ENCODE measurements at regions not wholly inside any gene's neighbourhood (a gene's known extent, or its start where the extent isn't known, plus 50 kb on each side); places are given as distances from the start of the nearest gene placed in this dataset.

DNA sequence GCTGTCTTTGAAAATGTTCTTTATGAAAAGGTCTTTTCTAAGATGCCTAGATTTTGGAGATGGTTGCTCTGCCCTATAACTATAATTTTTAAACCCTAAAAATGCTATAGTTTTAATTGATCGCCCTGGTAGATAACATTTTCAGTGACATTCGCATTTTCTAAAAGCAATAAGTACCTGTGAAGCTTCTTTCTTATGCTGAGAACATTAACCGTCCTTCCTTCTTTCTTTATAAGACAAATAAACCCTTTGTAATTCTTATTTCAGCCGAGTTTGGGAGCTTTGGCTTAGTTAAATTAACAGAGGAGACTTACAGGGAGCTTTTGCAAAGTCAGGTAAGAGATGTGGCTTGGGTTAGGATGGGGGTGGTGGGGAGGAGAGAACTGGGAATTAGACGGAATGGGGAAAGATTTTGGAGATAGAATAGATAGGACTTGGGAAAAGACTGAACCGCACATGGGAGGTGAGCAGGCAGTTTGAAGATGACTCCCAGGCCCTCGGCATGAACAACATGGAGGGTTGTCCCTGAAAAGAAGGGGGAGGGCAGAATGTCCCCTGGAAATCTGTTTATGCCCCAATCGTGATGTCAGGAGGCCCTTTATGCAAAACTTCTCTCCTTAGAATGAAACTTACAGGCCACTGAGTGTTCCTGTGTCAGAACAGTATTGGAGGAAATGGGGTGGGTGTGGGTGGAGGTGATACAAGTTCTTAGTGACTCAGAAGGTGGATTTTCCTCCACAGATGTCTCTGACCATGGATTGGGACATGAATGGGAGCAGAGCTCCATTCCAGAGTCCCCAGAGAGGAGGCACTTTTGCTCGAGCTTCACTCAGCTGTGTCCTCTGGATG, 76.2 kb upstream of the LARS2 start:
- ATAC-seq = no peak
- DNase-seq = no peak
- Histone ChIP-seq H3K27ac (no peak overlapping the region), H3K4me1 (no peaks in the 10 kb centered on the region), H3K27me3 (peaks cover 0 to 12% of the 10 kb centered on the region in 2 donors), H3K36me3 (no peaks in the 10 kb centered on the region), H3K9me3 (no peaks in the 10 kb centered on the region), H3K4me3 (no peak overlapping the region)
- intact Hi-C loops (cut with DNase I) = no loop called here
- TF ChIP-seq, protein P1, sequence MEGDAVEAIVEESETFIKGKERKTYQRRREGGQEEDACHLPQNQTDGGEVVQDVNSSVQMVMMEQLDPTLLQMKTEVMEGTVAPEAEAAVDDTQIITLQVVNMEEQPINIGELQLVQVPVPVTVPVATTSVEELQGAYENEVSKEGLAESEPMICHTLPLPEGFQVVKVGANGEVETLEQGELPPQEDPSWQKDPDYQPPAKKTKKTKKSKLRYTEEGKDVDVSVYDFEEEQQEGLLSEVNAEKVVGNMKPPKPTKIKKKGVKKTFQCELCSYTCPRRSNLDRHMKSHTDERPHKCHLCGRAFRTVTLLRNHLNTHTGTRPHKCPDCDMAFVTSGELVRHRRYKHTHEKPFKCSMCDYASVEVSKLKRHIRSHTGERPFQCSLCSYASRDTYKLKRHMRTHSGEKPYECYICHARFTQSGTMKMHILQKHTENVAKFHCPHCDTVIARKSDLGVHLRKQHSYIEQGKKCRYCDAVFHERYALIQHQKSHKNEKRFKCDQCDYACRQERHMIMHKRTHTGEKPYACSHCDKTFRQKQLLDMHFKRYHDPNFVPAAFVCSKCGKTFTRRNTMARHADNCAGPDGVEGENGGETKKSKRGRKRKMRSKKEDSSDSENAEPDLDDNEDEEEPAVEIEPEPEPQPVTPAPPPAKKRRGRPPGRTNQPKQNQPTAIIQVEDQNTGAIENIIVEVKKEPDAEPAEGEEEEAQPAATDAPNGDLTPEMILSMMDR (IDR thresholded peaks at IDR 0.05) = no peak

DNA sequence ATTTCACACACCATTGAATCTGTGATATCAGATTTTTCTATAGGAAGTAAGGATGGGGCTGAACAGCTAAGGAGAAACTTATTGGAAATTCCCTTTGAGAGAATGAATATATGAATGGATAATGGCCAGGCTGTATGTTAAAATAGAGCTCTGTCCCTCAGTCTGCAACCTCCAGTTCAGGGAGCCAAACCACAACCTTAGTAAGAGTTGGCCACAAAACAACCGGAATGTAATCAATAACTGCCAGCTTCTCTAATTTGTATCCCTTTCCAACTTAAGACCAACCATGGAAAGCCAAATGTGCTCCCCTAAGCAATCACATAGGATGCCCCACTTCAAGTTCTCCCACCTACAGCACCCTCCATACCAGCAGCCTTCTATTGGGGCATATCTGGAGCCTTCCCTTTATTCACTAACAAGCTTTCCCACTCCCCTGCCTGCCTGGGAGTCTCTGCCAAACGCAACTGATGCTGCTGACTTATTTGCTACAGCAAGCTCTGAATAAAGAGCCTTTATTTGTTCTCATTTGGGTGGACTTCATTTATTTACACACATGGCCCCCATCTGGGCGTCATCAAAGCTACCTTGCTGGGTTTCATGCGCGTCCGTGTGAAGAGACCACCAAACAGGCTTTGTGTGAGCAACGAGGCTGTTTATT, 75.4 kb upstream of the LARS2 start:
- no peak for DNase-seq

DNA sequence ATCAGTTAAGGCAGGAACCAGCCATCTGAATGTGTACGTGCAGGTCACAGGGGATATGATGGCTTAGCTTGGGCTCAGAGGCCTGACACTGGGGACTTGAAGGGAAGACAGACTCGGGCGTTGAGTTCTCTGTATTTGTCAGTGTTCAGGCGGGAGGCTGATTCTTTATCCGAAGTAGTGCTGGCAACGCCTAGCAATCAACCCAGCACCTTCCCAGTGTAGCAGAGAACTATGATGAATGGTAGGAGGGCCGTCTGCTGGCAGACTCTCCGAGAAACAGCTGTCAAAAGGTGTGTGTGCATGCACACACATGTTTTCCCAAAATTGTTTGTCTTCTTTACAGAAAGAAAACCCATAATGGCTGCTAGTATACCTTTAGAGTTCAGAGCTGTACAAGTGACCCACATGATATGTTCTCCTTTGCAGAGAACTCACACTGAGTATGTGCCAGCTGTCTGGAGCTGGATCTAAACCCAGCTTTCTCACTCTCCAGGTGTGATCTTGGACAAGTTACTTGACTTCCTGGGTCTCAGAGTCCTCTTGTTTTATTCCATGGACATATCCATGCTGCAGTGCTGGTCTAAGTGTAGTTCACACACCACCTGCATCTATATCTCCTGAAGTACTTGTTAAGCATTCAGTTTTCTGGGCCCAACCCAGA, 74.5 kb upstream of the LARS2 start:
- no peak overlapping the region for H3K27ac ChIP-seq
- no peak for DNase-seq
- intact Hi-C loops (cut with DNase I) = no loop called here
- H3K36me3 ChIP-seq = no peaks in the 10 kb centered on the region
- H3K4me1 ChIP-seq = no peaks in the 10 kb centered on the region
- H3K9me3 ChIP-seq = no peaks in the 10 kb centered on the region
- no peak for ATAC-seq
- H3K27me3 ChIP-seq = peaks cover 0 to 12% of the 10 kb centered on the region in 2 donors
- TF ChIP-seq, protein P1 (IDR thresholded peaks at IDR 0.05) = no peak
- no peak overlapping the region for H3K4me3 ChIP-seq

More for the DNA sequence above, 75.4 kb upstream of the LARS2 start:
- peaks cover 0 to 12% of the 10 kb centered on the region in 2 donors for H3K27me3 ChIP-seq
- no peaks in the 10 kb centered on the region for H3K9me3 ChIP-seq
- H3K4me1 ChIP-seq = no peaks in the 10 kb centered on the region
- intact Hi-C loops (cut with DNase I) = no loop called here
- no peak overlapping the region for H3K27ac ChIP-seq
- no peaks in the 10 kb centered on the region for H3K36me3 ChIP-seq
- no peak for ATAC-seq
- no peak overlapping the region for H3K4me3 ChIP-seq
- TF ChIP-seq, protein P1 (IDR thresholded peaks at IDR 0.05) = no peak

DNA sequence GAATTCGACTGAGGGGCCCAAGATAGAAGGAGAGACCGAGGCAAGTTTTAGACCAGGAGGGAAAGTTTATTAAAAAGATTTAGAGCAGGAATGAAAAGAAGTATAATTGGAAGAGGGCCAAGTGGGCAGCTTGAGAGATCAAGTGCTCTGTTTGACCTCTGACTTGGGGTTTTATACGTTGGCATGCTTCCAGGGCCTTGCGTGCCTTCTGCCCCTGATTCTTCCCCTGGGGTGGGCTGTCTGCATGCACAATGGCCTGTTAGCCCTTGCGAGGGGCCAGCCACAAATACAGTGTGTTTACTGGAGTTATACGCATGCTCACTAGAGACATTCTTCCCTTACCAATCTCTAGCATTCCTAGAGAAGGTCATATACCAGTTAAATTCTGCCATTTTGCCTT, 70.7 kb upstream of the LARS2 start:
- TF ChIP-seq, protein P1 (IDR thresholded peaks at IDR 0.05) = no peak
- Histone ChIP-seq H3K9me3 (no peaks in the 10 kb centered on the region), H3K27ac (no peak overlapping the region), H3K36me3 (no peaks in the 10 kb centered on the region), H3K4me3 (no peak overlapping the region), H3K4me1 (no peaks in the 10 kb centered on the region), H3K27me3 (peaks cover 0 to 10% of the 10 kb centered on the region in 2 donors)
- no peak for DNase-seq
- ATAC-seq = no peak
- intact Hi-C loops (cut with DNase I) = no loop called here

DNA sequence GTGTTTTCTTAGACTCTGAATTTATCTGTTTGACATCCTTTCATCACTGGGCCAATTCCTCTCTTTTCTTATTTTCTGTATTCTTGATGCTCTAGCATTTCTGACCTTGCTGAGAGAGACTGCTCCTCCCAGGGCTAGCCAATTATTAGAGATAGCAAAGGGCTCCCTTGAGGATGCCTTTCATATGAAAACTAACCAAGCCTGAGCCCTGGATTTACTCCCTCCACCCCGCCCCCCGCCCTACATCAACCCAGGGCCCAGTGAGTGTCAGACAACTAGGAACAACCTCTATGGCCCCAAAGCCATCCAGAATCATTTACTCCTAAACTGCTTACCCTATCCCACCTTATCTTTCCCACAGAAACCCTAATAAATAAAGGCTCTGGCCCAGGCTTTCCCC, 69.7 kb upstream of the LARS2 start:
- no peak overlapping the region for H3K4me3 ChIP-seq
- H3K36me3 ChIP-seq = no peaks in the 10 kb centered on the region
- ATAC-seq (no peak), DNase-seq (no peak)
- TF ChIP-seq, protein P1 (IDR thresholded peaks at IDR 0.05) = no peak
- H3K4me1 ChIP-seq = no peaks in the 10 kb centered on the region
- no peak overlapping the region for H3K27ac ChIP-seq
- H3K9me3 ChIP-seq = no peaks in the 10 kb centered on the region
- intact Hi-C loops (cut with DNase I) = no loop called here
- peaks cover 0 to 10% of the 10 kb centered on the region in 2 donors for H3K27me3 ChIP-seq
